H9 (cell line): ENCODE measurements at regions not wholly inside any gene's neighbourhood (a gene's known extent, or its start where the extent isn't known, plus 50 kb on each side); places are given as distances from the start of the nearest gene placed in this dataset.
"Not testable (repeated sequence)": the region's sequence is repeated elsewhere in the genome, so short reads cannot be mapped to it uniquely, and the experiment has no call there.

Experiments
- DNase-seq: peaks from one replicate; pipeline ENCODE4 v3.0.0-alpha.2; 2017
- H2AFZ ChIP-seq: one replicate; pipeline ENCODE4 v1.6.1; 2013; ENCODE audit warnings: mild to moderate bottlenecking, low read length, control low read depth, moderate library complexity
- H2AK5ac ChIP-seq: 2 replicates; pipeline ENCODE4 v1.6.1; 2013; ENCODE audit warnings: low read length, control low read depth, mixed read lengths; ENCODE audit not compliant: insufficient read length
- H2BK120ac ChIP-seq: one replicate; pipeline ENCODE4 v1.6.1; 2013; ENCODE audit warnings: low read depth, mild to moderate bottlenecking, low read length, control low read depth, inconsistent platforms; ENCODE audit not compliant: poor library complexity, severe bottlenecking
- H2BK12ac ChIP-seq: 2 replicates; pipeline ENCODE4 v1.6.1; 2013; ENCODE audit warnings: low read length, control low read depth, mixed read lengths, low read depth; ENCODE audit not compliant: insufficient read length
- H2BK15ac ChIP-seq: 2 replicates; pipeline ENCODE4 v1.6.1; 2013; ENCODE audit warnings: low read depth, low read length, control low read depth
- H2BK20ac ChIP-seq: one replicate; pipeline ENCODE4 v1.6.1; 2013; ENCODE audit warnings: low read depth, mild to moderate bottlenecking, low read length, control low read depth, inconsistent platforms; ENCODE audit not compliant: poor library complexity, severe bottlenecking
- H2BK5ac ChIP-seq: 2 replicates; pipeline ENCODE4 v1.6.1; 2013; ENCODE audit warnings: low read length, control low read depth, mixed read lengths; ENCODE audit not compliant: insufficient read length
- H3K14ac ChIP-seq: 2 replicates; pipeline ENCODE4 v1.6.1; 2013; ENCODE audit warnings: low read length, control low read depth; ENCODE audit not compliant: insufficient read depth
- H3K18ac ChIP-seq: 2 replicates; pipeline ENCODE4 v1.6.1; 2013; ENCODE audit warnings: low read depth, mild to moderate bottlenecking, mixed read lengths, low read length, control low read depth; ENCODE audit not compliant: insufficient read length
- H3K23ac ChIP-seq: 2 replicates; pipeline ENCODE4 v1.6.1; 2013; ENCODE audit warnings: low read length, control low read depth, mixed read lengths, low read depth; ENCODE audit not compliant: insufficient read length
- H3K23me2 ChIP-seq: 2 replicates; pipeline ENCODE4 v1.6.1; 2013; ENCODE audit warnings: low read depth, mild to moderate bottlenecking, mixed read lengths, low read length, control low read depth; ENCODE audit not compliant: insufficient read length, poor library complexity, severe bottlenecking
- H3K27ac ChIP-seq: 2 replicates; pipeline ENCODE4 v1.5.1; 2013; ENCODE audit warnings: low read length, control low read depth, mixed read lengths, low read depth; ENCODE audit not compliant: insufficient read length
- H3K27me3 ChIP-seq: 2 replicates; pipeline ENCODE4 v1.6.1; 2013; ENCODE audit warnings: low read length, control low read depth, inconsistent platforms; ENCODE audit not compliant: insufficient read depth
- H3K4ac ChIP-seq: 2 replicates; pipeline ENCODE4 v1.6.1; 2013; ENCODE audit warnings: low read depth, mild to moderate bottlenecking, control low read depth, inconsistent platforms, low read length, moderate library complexity
- H3K4me1 ChIP-seq: 2 replicates; pipeline ENCODE4 v1.6.1; 2013; ENCODE audit warnings: low read length, control low read depth, inconsistent platforms; ENCODE audit not compliant: insufficient read depth
- H3K4me2 ChIP-seq: 2 replicates; pipeline ENCODE4 v1.6.1; 2013; ENCODE audit warnings: low read length, control low read depth, mixed read lengths; ENCODE audit not compliant: insufficient read length, insufficient read depth
- H3K56ac ChIP-seq: 2 replicates; pipeline ENCODE4 v1.6.1; 2013; ENCODE audit warnings: low read depth, mild to moderate bottlenecking, mixed read lengths, low read length, control low read depth; ENCODE audit not compliant: insufficient read length
- H3K79me1 ChIP-seq: 2 replicates; pipeline ENCODE4 v1.6.1; 2013; ENCODE audit warnings: low read depth, mild to moderate bottlenecking, moderate library complexity, low read length, control low read depth, inconsistent platforms; ENCODE audit not compliant: insufficient read depth, poor library complexity, severe bottlenecking
- H3K79me2 ChIP-seq: 2 replicates; pipeline ENCODE4 v1.6.1; 2013; ENCODE audit warnings: low read length, control low read depth, inconsistent platforms; ENCODE audit not compliant: insufficient read depth
- H3K9ac ChIP-seq: 2 replicates; pipeline ENCODE4 v1.6.1; 2013; ENCODE audit warnings: low read length, control low read depth, mixed read lengths; ENCODE audit not compliant: insufficient read length; ENCODE audit errors: extremely low read depth
- H3K9me3 ChIP-seq: one replicate; pipeline ENCODE4 v1.6.1; 2013; ENCODE audit warnings: low read depth, low read length, inconsistent platforms; ENCODE audit not compliant: control insufficient read depth
- H3T11ph ChIP-seq: one replicate; pipeline ENCODE4 v1.6.1; 2013; ENCODE audit warnings: mild to moderate bottlenecking, low read length, control low read depth, inconsistent platforms
- H4K20me1 ChIP-seq: one replicate; pipeline ENCODE4 v1.6.1; 2013; ENCODE audit not compliant: control insufficient read depth, insufficient read length, insufficient read depth
- H4K5ac ChIP-seq: 2 replicates; pipeline ENCODE4 v1.6.1; 2013; ENCODE audit warnings: low read depth, mild to moderate bottlenecking, mixed read lengths, low read length, control low read depth; ENCODE audit not compliant: insufficient read length
- H4K8ac ChIP-seq: replicated peaks from 2 replicates; pipeline ENCODE4 v1.6.1; 2013; ENCODE audit warnings: low read length, control low read depth, mixed read lengths, low read depth; ENCODE audit not compliant: insufficient read length
- H4K91ac ChIP-seq: 2 replicates; pipeline ENCODE4 v1.6.1; 2013; ENCODE audit warnings: low read depth, mild to moderate bottlenecking, moderate library complexity, mixed read lengths, low read length, control low read depth; ENCODE audit not compliant: insufficient read length
- H3K27ac Mint-ChIP-seq, 3 experiments: 2 replicates in 2 of 3; 3 replicates in 1 of 3; pipeline ENCODE4 v1.8.0; 2020 to 2021; ENCODE audit warnings: mixed read lengths in 3 of 3, mild to moderate bottlenecking in 1 of 3, moderate library complexity in 1 of 3
- H3K27me3 Mint-ChIP-seq: 2 replicates; pipeline ENCODE4 v1.8.0; 2021; ENCODE audit warnings: low read depth, mild to moderate bottlenecking, moderate library complexity, mixed read lengths
- H3K36me3 Mint-ChIP-seq, 3 experiments: 2 replicates in 2 of 3; 3 replicates in 1 of 3; pipeline ENCODE4 v1.8.0; 2020 to 2021; ENCODE audit warnings: low read depth in 3 of 3, mixed read lengths in 3 of 3; ENCODE audit not compliant: insufficient read depth in 1 of 3
- H3K4me1 Mint-ChIP-seq, 2 experiments: 2 replicates each; pipeline ENCODE4 v1.8.0; 2020; ENCODE audit warnings: mixed read lengths in 2 of 2
- H3K4me3 Mint-ChIP-seq, 2 experiments: 2 replicates in 1 of 2; 3 replicates in 1 of 2; pipeline ENCODE4 v1.8.0; 2020 to 2021; ENCODE audit warnings: mild to moderate bottlenecking in 2 of 2, mixed read lengths in 2 of 2, moderate library complexity in 1 of 2
- H3K9me3 Mint-ChIP-seq, 2 experiments: 2 replicates in 1 of 2; 3 replicates in 1 of 2; pipeline ENCODE4 v1.8.0; 2020; ENCODE audit warnings: mild to moderate bottlenecking in 2 of 2, mixed read lengths in 2 of 2, moderate library complexity in 1 of 2
- WGBS: extraction: QIAGEN DNeasy Blood & Tissue Kit; methylation state at CpG from one replicate; pipeline ENCODE4 v1.1.7; 2013; ENCODE audit warnings: missing lambda C conversion rate, low lambda C conversion rate, mixed read lengths; ENCODE audit not compliant: insufficient read length; ENCODE audit errors: extremely low coverage; 5-methylcytosine and 5-hydroxymethylcytosine counted together
- TF ChIP-seq, protein P1 (sequence below): fragments of 200-600 bp; sonication (generic); conservative IDR thresholded peaks from 3 replicates; pipeline ENCODE4 v1.8.0; 2021; ENCODE audit warnings: antibody characterized with exemption, mild to moderate bottlenecking

DNA sequence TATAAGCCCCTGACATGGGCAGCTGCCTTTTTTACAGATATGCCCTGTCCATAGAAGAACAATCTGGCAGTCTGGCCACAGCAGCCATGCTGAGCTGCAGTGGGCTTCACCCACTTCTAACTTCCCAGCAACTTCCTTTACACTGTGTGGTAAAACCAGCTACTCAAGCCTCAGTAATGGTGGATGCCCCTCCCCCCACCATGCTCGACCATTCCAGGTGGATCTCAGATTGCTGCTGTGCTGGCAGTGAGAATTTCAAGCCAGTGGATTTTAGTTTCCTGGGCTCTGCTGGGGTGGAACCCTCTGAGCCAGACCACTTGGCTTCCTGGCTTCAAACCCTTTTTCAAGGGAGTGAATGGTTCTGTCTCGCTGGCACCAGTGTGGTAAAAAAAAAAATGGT, 355.9 kb upstream of the EDA2R start:
- Histone ChIP-seq H3K18ac (no peak overlapping the region), H3K27ac (no peak overlapping the region), H4K20me1 (no peaks in the 10 kb centered on the region), H2BK20ac (no peak overlapping the region), H3K4me2 (no peak overlapping the region), H3K9me3 (peaks cover 13% of the 10 kb centered on the region), H4K91ac (no peak overlapping the region), H3K27me3 (no peaks in the 10 kb centered on the region), H3K9ac (no peak overlapping the region), H3K14ac (no peak overlapping the region), H3K23me2 (no peaks in the 10 kb centered on the region), H2AK5ac (no peak overlapping the region), H2BK15ac (no peak overlapping the region), H3T11ph (no peak overlapping the region), H2AFZ (no peak overlapping the region), H2BK5ac (no peak overlapping the region), H4K5ac (no peak overlapping the region), H4K8ac (no peak overlapping the region), H2BK12ac (no peak overlapping the region), H3K4me1 (no peaks in the 10 kb centered on the region), H3K56ac (no peak overlapping the region), H3K23ac (no peak overlapping the region), H3K79me1 (no peaks in the 10 kb centered on the region), H3K79me2 (no peaks in the 10 kb centered on the region), H3K4ac (no peak overlapping the region), H2BK120ac (no peak overlapping the region)
- no peak for DNase-seq
- TF ChIP-seq, protein P1, sequence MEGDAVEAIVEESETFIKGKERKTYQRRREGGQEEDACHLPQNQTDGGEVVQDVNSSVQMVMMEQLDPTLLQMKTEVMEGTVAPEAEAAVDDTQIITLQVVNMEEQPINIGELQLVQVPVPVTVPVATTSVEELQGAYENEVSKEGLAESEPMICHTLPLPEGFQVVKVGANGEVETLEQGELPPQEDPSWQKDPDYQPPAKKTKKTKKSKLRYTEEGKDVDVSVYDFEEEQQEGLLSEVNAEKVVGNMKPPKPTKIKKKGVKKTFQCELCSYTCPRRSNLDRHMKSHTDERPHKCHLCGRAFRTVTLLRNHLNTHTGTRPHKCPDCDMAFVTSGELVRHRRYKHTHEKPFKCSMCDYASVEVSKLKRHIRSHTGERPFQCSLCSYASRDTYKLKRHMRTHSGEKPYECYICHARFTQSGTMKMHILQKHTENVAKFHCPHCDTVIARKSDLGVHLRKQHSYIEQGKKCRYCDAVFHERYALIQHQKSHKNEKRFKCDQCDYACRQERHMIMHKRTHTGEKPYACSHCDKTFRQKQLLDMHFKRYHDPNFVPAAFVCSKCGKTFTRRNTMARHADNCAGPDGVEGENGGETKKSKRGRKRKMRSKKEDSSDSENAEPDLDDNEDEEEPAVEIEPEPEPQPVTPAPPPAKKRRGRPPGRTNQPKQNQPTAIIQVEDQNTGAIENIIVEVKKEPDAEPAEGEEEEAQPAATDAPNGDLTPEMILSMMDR = no peak
- H3K36me3 Mint-ChIP-seq = peaks cover 3 to 6% (median 4%) of the 10 kb centered on the region in 3 experiments; a peak in 3 of 7 replicates
- WGBS = no CpG with 5 or more reads among the region's 2 CpGs
- H3K4me1 Mint-ChIP-seq = peaks cover 7 to 8% of the 10 kb centered on the region in 2 experiments; a peak in 3 of 4 replicates
- H3K4me3 Mint-ChIP-seq = no peak overlapping the region
- H3K27ac Mint-ChIP-seq = no peak overlapping the region
- peaks cover 62 to 71% of the 10 kb centered on the region in 2 experiments for H3K9me3 Mint-ChIP-seq
- H3K27me3 Mint-ChIP-seq = no peaks in the 10 kb centered on the region

DNA sequence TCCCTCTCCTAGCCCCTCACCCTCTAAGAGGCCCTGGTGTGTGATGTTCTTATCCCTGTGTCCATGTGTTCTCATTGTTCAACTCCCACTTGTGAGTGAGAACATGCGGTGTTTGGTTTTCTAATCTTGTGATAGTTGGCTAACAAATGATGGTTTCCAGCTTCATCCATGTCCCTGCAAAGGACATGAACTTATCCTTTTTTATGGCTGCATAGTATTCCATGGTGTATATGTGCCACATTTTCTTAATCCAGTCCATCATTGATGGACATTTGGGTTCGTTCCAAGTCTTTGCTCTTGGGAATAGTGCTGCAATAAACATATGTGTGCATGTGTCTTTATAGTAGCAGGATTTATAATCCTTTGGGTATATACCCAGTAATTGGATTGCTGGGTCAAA, 353.2 kb upstream of the EDA2R start:
- not testable (repeated sequence) for H2BK120ac ChIP-seq, H3K79me1 ChIP-seq, H3K4me2 ChIP-seq

More for the DNA sequence above, 353.2 kb upstream of the EDA2R start:
- not testable (repeated sequence) for H3K79me2 ChIP-seq, DNase-seq, H4K8ac ChIP-seq, H3K23ac ChIP-seq, H3K14ac ChIP-seq, H3K18ac ChIP-seq, H4K91ac ChIP-seq, H3K23me2 ChIP-seq, H3K27me3 ChIP-seq, H3K56ac ChIP-seq, H2BK12ac ChIP-seq, H3K4me1 ChIP-seq, H2BK20ac ChIP-seq, H3K4me3 Mint-ChIP-seq, H2BK5ac ChIP-seq, H3K4ac ChIP-seq, H2BK15ac ChIP-seq, H2AFZ ChIP-seq, H2AK5ac ChIP-seq, H4K5ac ChIP-seq, H3K4me1 Mint-ChIP-seq, H3K27ac Mint-ChIP-seq, H4K20me1 ChIP-seq, H3K27me3 Mint-ChIP-seq, H3K9me3 ChIP-seq, H3K27ac ChIP-seq, H3K9ac ChIP-seq, H3T11ph ChIP-seq
- no CpG with 5 or more reads among the region's 2 CpGs for WGBS
- H3K36me3 Mint-ChIP-seq = peaks cover 4 to 18% (median 5%) of the 10 kb centered on the region in 3 experiments; a peak in 5 of 7 replicates
- peaks cover 68 to 70% of the 10 kb centered on the region in 2 experiments for H3K9me3 Mint-ChIP-seq
